NT2/D1 (cell line): ENCODE measurements at regions not wholly inside any gene's neighbourhood (a gene's known extent, or its start where the extent isn't known, plus 50 kb on each side); places are given as distances from the start of the nearest gene placed in this dataset.

Source experiments
- SUZ12 ChIP-seq: IDR thresholded peaks from 2 replicates; pipeline ENCODE4 v1.6.1; 2011; ENCODE audit not compliant: insufficient read length, insufficient read depth; ENCODE audit errors: extremely low read depth
- YY1 ChIP-seq: IDR thresholded peaks from 2 replicates; pipeline ENCODE4 v1.6.1; 2011; ENCODE audit not compliant: insufficient read length, insufficient read depth
- ZNF274 ChIP-seq: IDR thresholded peaks from 2 replicates; pipeline ENCODE4 v1.6.1; 2011; ENCODE audit warnings: mild to moderate bottlenecking, low read depth, low read length

GRCh38 chr11:112541140-112542046, 280.7 kb upstream of the PLET1 start:
- no peak for TF ChIP-seq ZNF274
- TF ChIP-seq YY1: no peak
- no peak for TF ChIP-seq SUZ12
